GM12878 (cell line): ENCODE measurements at regions not wholly inside any gene's neighbourhood (a gene's known extent, or its start where the extent isn't known, plus 50 kb on each side); places are given as distances from the start of the nearest gene placed in this dataset.

ENCODE experiments used
- ATAC-seq: fragments of 200-7000 bp; cut with Tn5 transposase; 3 replicates; pipeline ENCODE4 v1.9.1; 2020; ENCODE audit warnings: mild to moderate bottlenecking, moderate library complexity
- BruUV-seq: library from RNA; stranded (reverse); fragments of 400-500 nt; replicated peaks from 2 replicates; lab custom pipeline; 2021; lab: Mats Ljungman, UMichigan
- CTCF ChIA-PET: fragments of 300-600 bp; sonication (Branson Sonifier 250); formaldehyde crosslinking; extraction: SDS; loops from one replicate; lab custom pipeline; 2021; ENCODE audit warnings: inconsistent platforms; lab: Yijun Ruan, JAX
- POLR2A ChIA-PET: fragments of 350-600 bp; formaldehyde crosslinking; extraction: SDS; loops from one replicate; lab custom pipeline; 2021; ENCODE audit warnings: inconsistent platforms; lab: Charles Lee
- RAD21 ChIA-PET: fragments of 300-600 bp; sonication (Branson Sonifier 250); formaldehyde crosslinking; loops from one replicate; lab custom pipeline; 2023; ENCODE audit warnings: antibody characterized with exemption; ENCODE audit not compliant: unreplicated experiment; lab: Charles Lee
- SMC1A ChIA-PET: fragments of 300-600 bp; sonication (Branson Sonifier 250); formaldehyde crosslinking; loops from one replicate; lab custom pipeline; 2023; ENCODE audit not compliant: unreplicated experiment, uncharacterized antibody; lab: Charles Lee
- DNase-seq: peaks from one replicate; pipeline ENCODE4 v3.0.0-alpha.2; 2011; ENCODE audit warnings: low read depth, low spot score
- FAIRE-seq: peaks from 3 replicates; lab custom pipeline; 2011; peaks lifted over from hg19 to GRCh38; lab: Jason Lieb, UNC
- H2AFZ ChIP-seq: 2 replicates; pipeline ENCODE4 v1.6.0; 2011; ENCODE audit warnings: low read depth, low read length, control low read depth; ENCODE audit not compliant: control insufficient read depth
- H3K27ac ChIP-seq: 2 replicates; pipeline ENCODE4 v1.5.1; 2011; ENCODE audit warnings: control low read depth; ENCODE audit not compliant: control insufficient read depth, insufficient read depth
- H3K27me3 ChIP-seq, 2 experiments: replicated peaks in 1 of 2; 2 replicates each; pipeline versions ENCODE4 v1.6.0 to v1.6.1; 2011; ENCODE audit warnings: low read length in 1 of 2; ENCODE audit not compliant: control insufficient read depth in 2 of 2, insufficient read depth in 2 of 2
- H3K36me3 ChIP-seq, 2 experiments: 2 replicates each; pipeline ENCODE4 v1.5.1; 2011; ENCODE audit warnings: low read length in 1 of 2; ENCODE audit not compliant: control insufficient read depth in 2 of 2, insufficient read depth in 2 of 2
- H3K4me1 ChIP-seq: 2 replicates; pipeline ENCODE4 v1.6.1; 2011; ENCODE audit warnings: mild to moderate bottlenecking, low read length, moderate library complexity, mixed read lengths; ENCODE audit not compliant: control insufficient read depth, insufficient read depth
- H3K4me2 ChIP-seq: 2 replicates; pipeline ENCODE4 v1.6.0; 2011; ENCODE audit warnings: control low read depth; ENCODE audit not compliant: control insufficient read depth, insufficient read depth
- H3K4me3 ChIP-seq: fragments of 200-600 bp; sonication (generic); 2 replicates; pipeline ENCODE4 v1.5.1; 2016
- H3K79me2 ChIP-seq: 2 replicates; pipeline ENCODE4 v1.6.0; 2011; ENCODE audit warnings: low read length; ENCODE audit not compliant: control insufficient read depth, insufficient read depth
- H3K9ac ChIP-seq: 2 replicates; pipeline ENCODE4 v1.8.0; 2011; ENCODE audit warnings: low read length, control low read depth, mixed read lengths; ENCODE audit not compliant: control insufficient read depth, insufficient read depth
- H3K9me3 ChIP-seq: replicated peaks from 3 replicates; pipeline ENCODE4 v1.5.1; 2011; ENCODE audit warnings: mild to moderate bottlenecking, low read length; ENCODE audit not compliant: control insufficient read depth, insufficient read depth
- H4K20me1 ChIP-seq: 2 replicates; pipeline ENCODE4 v1.6.0; 2011; ENCODE audit not compliant: control insufficient read depth, insufficient read depth
- ESRRA ChIP-seq: IDR thresholded peaks from 2 replicates; pipeline ENCODE4 v1.6.1; 2012; ENCODE audit warnings: mild to moderate bottlenecking, low read length, improper control_type of control experiment
- IRF4 ChIP-seq: IDR thresholded peaks from 2 replicates; pipeline ENCODE4 v1.6.1; 2011; ENCODE audit warnings: low read depth, low read length
- JUNB ChIP-seq: IDR thresholded peaks from 2 replicates; pipeline ENCODE4 v1.6.1; 2016; ENCODE audit warnings: antibody characterized with exemption, mild to moderate bottlenecking
- LARP7 ChIP-seq: fragments of 450-650 bp; IDR thresholded peaks from 2 replicates; pipeline ENCODE4 v1.6.1; 2017; ENCODE audit warnings: mild to moderate bottlenecking
- MEF2B ChIP-seq: fragments of 450-650 bp; IDR thresholded peaks from 2 replicates; pipeline ENCODE4 v1.6.1; 2018; ENCODE audit warnings: mild to moderate bottlenecking, moderate library complexity; ENCODE audit not compliant: partially characterized antibody, poor library complexity, severe bottlenecking
- MTA3 ChIP-seq: IDR thresholded peaks from 2 replicates; pipeline ENCODE4 v1.6.1; 2012; ENCODE audit warnings: low read length, inconsistent platforms, borderline replicate concordance
- NFYB ChIP-seq: IDR thresholded peaks from 2 replicates; pipeline ENCODE4 v1.6.1; 2011; ENCODE audit warnings: low read depth, mild to moderate bottlenecking, low read length, improper control_type of control experiment, moderate library complexity; ENCODE audit not compliant: insufficient read depth
- SP1 ChIP-seq: IDR thresholded peaks from one replicate; pipeline ENCODE4 v1.6.1; 2011; ENCODE audit warnings: low read depth, low read length
- SPI1 ChIP-seq: IDR thresholded peaks from 2 replicates; pipeline ENCODE4 v1.6.1; 2011; ENCODE audit warnings: low read depth, mild to moderate bottlenecking, low read length, moderate library complexity, borderline replicate concordance; ENCODE audit not compliant: insufficient read depth
- SREBF1 ChIP-seq: IDR thresholded peaks from 2 replicates; pipeline ENCODE4 v1.6.1; 2012; ENCODE audit warnings: mild to moderate bottlenecking, low read length
- SUPT20H ChIP-seq: IDR thresholded peaks from 2 replicates; pipeline ENCODE4 v1.6.1; 2011; ENCODE audit warnings: low read depth, mild to moderate bottlenecking, low read length, moderate library complexity, borderline replicate concordance; ENCODE audit not compliant: control insufficient read depth
- WRNIP1 ChIP-seq: IDR thresholded peaks from 2 replicates; pipeline ENCODE4 v1.6.1; 2011; ENCODE audit warnings: low read depth, low read length, improper control_type of control experiment, borderline replicate concordance
- ZNF622 ChIP-seq: fragments of 450-650 bp; IDR thresholded peaks from 2 replicates; pipeline ENCODE4 v1.6.1; 2017; ENCODE audit warnings: mild to moderate bottlenecking, inconsistent platforms
- WGBS: methylation state at CpG from one replicate; pipeline ENCODE4 v1.1.6; 2016; ENCODE audit warnings: low lambda C conversion rate; ENCODE audit not compliant: insufficient replicate concordance, insufficient coverage; ENCODE audit errors: missing lambda C conversion rate; 5-methylcytosine and 5-hydroxymethylcytosine counted together
- in situ Hi-C: fragments of 300-500 bp; cut with MboI; formaldehyde crosslinking; loops from 9 replicates; pipeline ENCODE4 v1.14.3; 2018; ENCODE audit warnings: mixed read lengths
- intact Hi-C: fragments of 100-400 bp; cut with micrococcal nuclease; formaldehyde crosslinking; loops from one replicate; pipeline ENCODE4 v1.14.2; 2022; ENCODE audit not compliant: unreplicated experiment
- TF ChIP-seq, protein P1 (sequence below): fragments of 450-650 bp; IDR thresholded peaks from 2 replicates; pipeline ENCODE4 v1.6.1; 2016; ENCODE audit warnings: mild to moderate bottlenecking, moderate library complexity, borderline replicate concordance
- TF ChIP-seq, protein P2 (sequence below): fragments of 450-650 bp; conservative IDR thresholded peaks from 2 replicates; pipeline ENCODE4 v1.6.1; 2017; ENCODE audit warnings: mild to moderate bottlenecking, moderate library complexity

DNA sequence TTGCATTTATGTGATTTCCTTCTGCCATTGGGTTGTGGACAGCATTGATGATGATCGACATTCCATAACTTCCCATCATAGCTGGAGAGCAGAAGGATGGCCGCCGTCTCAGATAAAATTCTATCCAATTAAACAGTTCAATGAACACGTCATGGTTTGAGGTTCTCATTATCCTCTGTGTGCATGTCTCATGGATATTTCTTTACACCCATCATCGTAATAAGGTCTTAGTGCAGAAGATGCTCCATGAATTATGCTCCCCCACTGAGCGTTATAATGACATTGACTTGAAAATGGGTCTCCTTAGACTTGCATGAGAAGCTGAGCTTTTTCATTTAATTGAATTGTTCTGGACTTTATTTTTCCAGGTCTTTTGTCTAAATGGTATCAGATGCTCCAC is 92.1 kb downstream of the TRIM42 start:
- ChIA-PET POLR2A (no interaction called here), SMC1A (no interaction called here), CTCF (no interaction called here), RAD21 (no interaction called here)
- in situ Hi-C loops: no loop called here
- Histone ChIP-seq H2AFZ (no peak overlapping the region), H4K20me1 (no peaks in the 10 kb centered on the region), H3K27ac (no peak overlapping the region), H3K9me3 (no peaks in the 10 kb centered on the region), H3K4me2 (no peak overlapping the region), H3K4me3 (no peak overlapping the region), H3K27me3 (no peaks in the 10 kb centered on the region), H3K79me2 (no peaks in the 10 kb centered on the region), H3K9ac (no peak overlapping the region), H3K4me1 (no peaks in the 10 kb centered on the region), H3K36me3 (no peaks in the 10 kb centered on the region)
- DNase-seq: no peak
- intact Hi-C loops: loop anchor here (5.0 kb wide), 1 partner anchor 47 kb away; no protein-coding TSS in a partner anchor
- WGBS: 32% methylated on average over 6 of the region's 6 CpGs
- no TSS peak for BruUV-seq
- TF ChIP-seq ZNF622: no peak
- TF ChIP-seq SUPT20H: no peak
- no peak for TF ChIP-seq SPI1
- TF ChIP-seq NFYB: no peak
- TF ChIP-seq JUNB: no peak
- TF ChIP-seq SREBF1: no peak
- no peak for TF ChIP-seq MEF2B
- TF ChIP-seq, protein P1, sequence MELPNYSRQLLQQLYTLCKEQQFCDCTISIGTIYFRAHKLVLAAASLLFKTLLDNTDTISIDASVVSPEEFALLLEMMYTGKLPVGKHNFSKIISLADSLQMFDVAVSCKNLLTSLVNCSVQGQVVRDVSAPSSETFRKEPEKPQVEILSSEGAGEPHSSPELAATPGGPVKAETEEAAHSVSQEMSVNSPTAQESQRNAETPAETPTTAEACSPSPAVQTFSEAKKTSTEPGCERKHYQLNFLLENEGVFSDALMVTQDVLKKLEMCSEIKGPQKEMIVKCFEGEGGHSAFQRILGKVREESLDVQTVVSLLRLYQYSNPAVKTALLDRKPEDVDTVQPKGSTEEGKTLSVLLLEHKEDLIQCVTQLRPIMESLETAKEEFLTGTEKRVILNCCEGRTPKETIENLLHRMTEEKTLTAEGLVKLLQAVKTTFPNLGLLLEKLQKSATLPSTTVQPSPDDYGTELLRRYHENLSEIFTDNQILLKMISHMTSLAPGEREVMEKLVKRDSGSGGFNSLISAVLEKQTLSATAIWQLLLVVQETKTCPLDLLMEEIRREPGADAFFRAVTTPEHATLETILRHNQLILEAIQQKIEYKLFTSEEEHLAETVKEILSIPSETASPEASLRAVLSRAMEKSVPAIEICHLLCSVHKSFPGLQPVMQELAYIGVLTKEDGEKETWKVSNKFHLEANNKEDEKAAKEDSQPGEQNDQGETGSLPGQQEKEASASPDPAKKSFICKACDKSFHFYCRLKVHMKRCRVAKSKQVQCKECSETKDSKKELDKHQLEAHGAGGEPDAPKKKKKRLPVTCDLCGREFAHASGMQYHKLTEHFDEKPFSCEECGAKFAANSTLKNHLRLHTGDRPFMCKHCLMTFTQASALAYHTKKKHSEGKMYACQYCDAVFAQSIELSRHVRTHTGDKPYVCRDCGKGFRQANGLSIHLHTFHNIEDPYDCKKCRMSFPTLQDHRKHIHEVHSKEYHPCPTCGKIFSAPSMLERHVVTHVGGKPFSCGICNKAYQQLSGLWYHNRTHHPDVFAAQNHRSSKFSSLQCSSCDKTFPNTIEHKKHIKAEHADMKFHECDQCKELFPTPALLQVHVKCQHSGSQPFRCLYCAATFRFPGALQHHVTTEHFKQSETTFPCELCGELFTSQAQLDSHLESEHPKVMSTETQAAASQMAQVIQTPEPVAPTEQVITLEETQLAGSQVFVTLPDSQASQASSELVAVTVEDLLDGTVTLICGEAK: no peak
- no peak for TF ChIP-seq IRF4
- TF ChIP-seq, protein P2, sequence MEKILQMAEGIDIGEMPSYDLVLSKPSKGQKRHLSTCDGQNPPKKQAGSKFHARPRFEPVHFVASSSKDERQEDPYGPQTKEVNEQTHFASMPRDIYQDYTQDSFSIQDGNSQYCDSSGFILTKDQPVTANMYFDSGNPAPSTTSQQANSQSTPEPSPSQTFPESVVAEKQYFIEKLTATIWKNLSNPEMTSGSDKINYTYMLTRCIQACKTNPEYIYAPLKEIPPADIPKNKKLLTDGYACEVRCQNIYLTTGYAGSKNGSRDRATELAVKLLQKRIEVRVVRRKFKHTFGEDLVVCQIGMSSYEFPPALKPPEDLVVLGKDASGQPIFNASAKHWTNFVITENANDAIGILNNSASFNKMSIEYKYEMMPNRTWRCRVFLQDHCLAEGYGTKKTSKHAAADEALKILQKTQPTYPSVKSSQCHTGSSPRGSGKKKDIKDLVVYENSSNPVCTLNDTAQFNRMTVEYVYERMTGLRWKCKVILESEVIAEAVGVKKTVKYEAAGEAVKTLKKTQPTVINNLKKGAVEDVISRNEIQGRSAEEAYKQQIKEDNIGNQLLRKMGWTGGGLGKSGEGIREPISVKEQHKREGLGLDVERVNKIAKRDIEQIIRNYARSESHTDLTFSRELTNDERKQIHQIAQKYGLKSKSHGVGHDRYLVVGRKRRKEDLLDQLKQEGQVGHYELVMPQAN: no peak
- TF ChIP-seq MTA3: no peak
- TF ChIP-seq SP1: no peak
- TF ChIP-seq LARP7: no peak
- no peak for TF ChIP-seq ESRRA
- no peak for TF ChIP-seq WRNIP1
- no peak for FAIRE-seq
- no peak for ATAC-seq
